ENCODE measurements at regions not wholly inside any gene's neighbourhood (a gene's known extent, or its start where the extent isn't known, plus 50 kb on each side); places are given as distances from the start of the nearest gene placed in this dataset.
"Not testable (repeated sequence)": the region's sequence is repeated elsewhere in the genome, so short reads cannot be mapped to it uniquely, and the experiment has no call there.

GRCh38 chr12:72168851-72169250 lies 103.3 kb upstream of the TRHDE start:
- DNase-seq, result peak in 1 of 2 donors; percentile 9

GRCh38 chr12:72173974-72174373 lies 98.2 kb upstream of the TRHDE start:
- no peak for DNase-seq

- no peak for DNase-seq
These were observed 93.9 kb upstream of the TRHDE start for GRCh38 chr12:72178244-72178643.

GRCh38 chr12:72178871-72179270 lies 93.3 kb upstream of the TRHDE start:
- DNase-seq, result no peak

GRCh38 chr12:72179841-72180240 lies 92.3 kb upstream of the TRHDE start:
- DNase-seq, result no peak

- not testable (repeated sequence) for DNase-seq
These were observed 87.1 kb upstream of the TRHDE start for GRCh38 chr12:72184971-72185533.

GRCh38 chr12:72189266-72189665 lies 82.9 kb upstream of the TRHDE start:
- DNase-seq, result no peak

- no peak for DNase-seq
These were observed 80.4 kb upstream of the TRHDE start for GRCh38 chr12:72191761-72192160.

GRCh38 chr12:72197790-72198189 lies 74.4 kb upstream of the TRHDE start:
- DNase-seq, result no peak

- no peak for DNase-seq
These were observed 70.7 kb upstream of the TRHDE start for GRCh38 chr12:72201457-72201856.

- DNase-seq, result no peak
These were observed 68.3 kb upstream of the TRHDE start for GRCh38 chr12:72203764-72204335.

GRCh38 chr12:72207079-72207478 lies 65.1 kb upstream of the TRHDE start:
- DNase-seq, result no peak

GRCh38 chr12:72207486-72208409 lies 64.4 kb upstream of the TRHDE start:
- DNase-seq, result peak in 1 of 2 donors; percentile 6

GRCh38 chr12:72209086-72209485 lies 63.1 kb upstream of the TRHDE start:
- DNase-seq, result no peak

- DNase-seq, result no peak
These were observed 58.0 kb upstream of the TRHDE start for GRCh38 chr12:72214163-72214562.

GRCh38 chr12:72215287-72215686 lies 56.9 kb upstream of the TRHDE start:
- not testable (repeated sequence) for DNase-seq

GRCh38 chr12:72219937-72220336 lies 52.2 kb upstream of the TRHDE start:
- DNase-seq, result no peak
